GM12891 (cell line): ENCODE measurements at regions not wholly inside any gene's neighbourhood (a gene's known extent, or its start where the extent isn't known, plus 50 kb on each side); places are given as distances from the start of the nearest gene placed in this dataset.

Source experiments
- POLR2A ChIP-seq: IDR thresholded peaks from 2 replicates; pipeline ENCODE4 v1.6.1; 2011; ENCODE audit warnings: low read depth, low read length, control low read depth
- POLR2AphosphoS5 ChIP-seq: IDR thresholded peaks from 2 replicates; pipeline ENCODE4 v1.6.1; 2011; ENCODE audit warnings: low read depth, low read length, control low read depth
- POU2F2 ChIP-seq: IDR thresholded peaks from 2 replicates; pipeline ENCODE4 v1.6.1; 2011; ENCODE audit warnings: low read depth, mild to moderate bottlenecking, control low read depth, low read length, moderate library complexity
- SPI1 ChIP-seq: IDR thresholded peaks from 2 replicates; pipeline ENCODE4 v1.6.1; 2011; ENCODE audit warnings: low read depth, low read length, control low read depth
- TAF1 ChIP-seq: IDR thresholded peaks from 2 replicates; pipeline ENCODE4 v1.6.1; 2011; ENCODE audit warnings: low read depth, low read length, control low read depth

- TF ChIP-seq POLR2AphosphoS5, result no peak
- no peak for TF ChIP-seq SPI1
- no peak for TF ChIP-seq TAF1
- TF ChIP-seq POLR2A, result no peak
- TF ChIP-seq POU2F2, result no peak
Measured at GRCh38 chr9:90097237-90097636, 492.4 kb downstream of the GADD45G start.
